Mucosa of gallbladder (tissue), 1 donor: ENCODE measurements at regions not wholly inside any gene's neighbourhood (a gene's known extent, or its start where the extent isn't known, plus 50 kb on each side); places are given as distances from the start of the nearest gene placed in this dataset.
A peak's percentile ranks its signal among the peaks of the same experiment; 100 is the strongest.
"Not testable (repeated sequence)": the region's sequence is repeated elsewhere in the genome, so short reads cannot be mapped to it uniquely, and the experiment has no call there.

ENCODE experiments used
- DNase-seq: peaks from one replicate; pipeline ENCODE4 v3.0.0-alpha.2; 2020; ENCODE audit warnings: low spot score
- donor health status: DM: no; HTN: no; CAD: no.

DNA sequence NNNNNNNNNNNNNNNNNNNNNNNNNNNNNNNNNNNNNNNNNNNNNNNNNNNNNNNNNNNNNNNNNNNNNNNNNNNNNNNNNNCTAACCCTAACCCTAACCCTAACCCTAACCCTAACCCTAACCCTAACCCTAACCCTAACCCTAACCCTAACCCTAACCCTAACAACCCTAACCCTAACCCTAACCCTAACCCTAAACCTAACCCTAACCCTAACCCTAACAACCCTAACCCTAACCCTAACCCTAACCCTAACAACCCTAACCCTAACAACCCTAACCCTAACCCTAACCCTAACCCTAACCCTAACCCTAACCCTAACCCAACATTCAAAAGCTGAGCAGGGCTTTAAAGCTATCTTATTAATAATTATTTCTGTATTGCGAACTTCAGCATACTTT, 182.5 kb upstream of the FAM20C start:
- DNase-seq = not testable (repeated sequence)

- not testable (repeated sequence) for DNase-seq
These were observed 159.6 kb upstream of the FAM20C start for GRCh38 chr7:32565-33280.

DNA sequence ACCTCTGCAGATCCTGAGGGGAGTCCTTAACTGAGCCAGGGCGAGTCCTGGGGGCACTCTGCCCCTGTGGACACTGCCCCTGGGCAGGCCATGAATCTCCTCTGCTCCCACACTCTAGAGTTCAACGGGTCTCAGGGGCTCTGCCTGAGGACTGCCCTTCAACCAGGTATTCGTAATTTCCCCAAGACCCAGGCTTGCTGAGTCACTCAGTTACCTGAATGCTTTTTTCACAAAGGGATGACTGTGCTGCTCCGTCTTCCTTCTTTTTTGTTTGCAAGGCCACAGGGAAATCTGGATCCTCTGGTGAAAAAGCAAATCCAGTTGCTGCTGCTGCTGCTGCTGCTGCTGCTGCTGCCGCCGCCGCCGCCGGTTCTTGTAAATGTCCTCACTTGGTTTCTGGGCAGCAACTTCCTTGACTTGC, 157.2 kb upstream of the FAM20C start:
- not testable (repeated sequence) for DNase-seq

GRCh38 chr7:36539-36938, 155.8 kb upstream of the FAM20C start:
- not testable (repeated sequence) for DNase-seq

DNA sequence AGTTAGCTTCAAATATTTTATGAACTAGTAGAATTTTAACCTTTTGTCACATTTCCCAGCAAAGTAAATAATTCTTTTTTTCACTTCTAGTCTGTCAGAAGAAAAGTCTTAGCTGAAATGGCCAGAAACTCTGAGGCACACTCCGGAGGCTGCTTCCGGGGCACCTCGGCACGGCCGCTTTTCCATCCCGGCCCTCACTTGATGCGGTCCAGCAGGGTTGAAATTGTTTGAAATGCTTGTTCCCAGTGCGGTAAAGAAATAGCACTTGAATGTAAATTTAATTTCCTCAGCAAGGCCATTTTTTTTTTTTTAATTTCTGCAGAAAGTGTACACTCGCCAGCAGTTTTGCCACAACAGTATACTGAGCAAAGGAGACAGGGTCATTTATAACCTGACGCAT, 154.7 kb upstream of the FAM20C start:
- DNase-seq = not testable (repeated sequence)

DNA sequence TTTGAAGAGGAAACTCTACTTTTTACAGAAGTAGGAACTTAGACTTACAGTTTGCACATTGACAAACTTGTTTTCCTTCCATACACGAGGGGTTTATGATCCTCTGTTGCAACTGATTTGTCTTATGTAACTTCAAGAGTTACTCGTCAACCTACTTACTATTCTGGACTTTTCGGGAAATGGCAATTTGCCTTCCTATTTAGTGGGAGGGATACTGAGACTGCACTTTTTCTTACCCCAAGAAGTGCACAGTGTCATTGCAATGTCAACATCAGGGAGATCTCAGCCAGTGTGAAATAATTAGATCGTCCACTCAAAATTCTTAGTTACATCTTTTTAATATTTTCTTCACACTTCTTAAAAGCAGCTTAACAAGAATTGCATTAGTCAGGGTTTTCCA, 153.9 kb upstream of the FAM20C start:
- DNase-seq = not testable (repeated sequence)

GRCh38 chr7:39984-40740, 152.2 kb upstream of the FAM20C start:
- DNase-seq = not testable (repeated sequence)

- peak; percentile 8 for DNase-seq
These were observed 151.3 kb upstream of the FAM20C start for GRCh38 chr7:40799-41750.

GRCh38 chr7:41917-42565, 150.3 kb upstream of the FAM20C start:
- DNase-seq = no peak

DNA sequence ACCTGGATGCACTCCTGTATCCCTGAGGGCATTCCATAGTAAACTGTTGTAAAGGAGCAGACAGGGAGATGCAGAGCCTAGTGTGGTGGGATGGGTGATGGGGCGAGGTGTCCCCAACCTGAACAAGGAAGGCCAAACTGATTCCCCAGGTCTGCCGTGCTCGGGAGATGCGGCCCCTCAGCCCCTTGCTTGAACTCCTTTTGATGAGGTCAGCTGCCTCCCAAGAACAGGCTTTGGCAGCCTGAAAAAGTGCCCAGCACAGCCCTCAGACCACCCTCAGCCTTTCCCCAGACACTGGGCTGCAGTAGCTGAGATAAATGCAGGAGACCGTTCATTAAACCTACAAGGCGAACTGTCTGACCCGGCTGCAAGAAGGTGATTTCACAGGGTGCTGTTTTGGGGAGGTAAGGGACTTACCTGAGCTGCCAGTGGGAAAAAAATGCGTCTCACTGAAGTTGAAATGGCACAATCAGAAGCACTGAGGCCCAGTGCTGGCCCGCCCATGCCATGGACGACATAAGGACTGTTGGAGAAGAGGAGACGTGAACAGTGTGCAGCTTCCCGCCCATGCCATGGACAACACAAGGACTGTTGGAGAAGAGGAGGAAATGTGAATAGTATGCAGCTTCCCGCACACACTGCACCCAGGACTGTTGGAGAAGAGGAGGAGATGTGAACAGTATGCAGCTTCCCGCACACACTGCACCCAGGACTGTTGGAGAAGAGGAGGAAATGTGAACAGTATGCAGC, 148.4 kb upstream of the FAM20C start:
- DNase-seq = no peak

- no peak for DNase-seq
These were observed 147.9 kb upstream of the FAM20C start for GRCh38 chr7:44541-44896.

GRCh38 chr7:45106-46090, 147.0 kb upstream of the FAM20C start:
- no peak for DNase-seq

DNA sequence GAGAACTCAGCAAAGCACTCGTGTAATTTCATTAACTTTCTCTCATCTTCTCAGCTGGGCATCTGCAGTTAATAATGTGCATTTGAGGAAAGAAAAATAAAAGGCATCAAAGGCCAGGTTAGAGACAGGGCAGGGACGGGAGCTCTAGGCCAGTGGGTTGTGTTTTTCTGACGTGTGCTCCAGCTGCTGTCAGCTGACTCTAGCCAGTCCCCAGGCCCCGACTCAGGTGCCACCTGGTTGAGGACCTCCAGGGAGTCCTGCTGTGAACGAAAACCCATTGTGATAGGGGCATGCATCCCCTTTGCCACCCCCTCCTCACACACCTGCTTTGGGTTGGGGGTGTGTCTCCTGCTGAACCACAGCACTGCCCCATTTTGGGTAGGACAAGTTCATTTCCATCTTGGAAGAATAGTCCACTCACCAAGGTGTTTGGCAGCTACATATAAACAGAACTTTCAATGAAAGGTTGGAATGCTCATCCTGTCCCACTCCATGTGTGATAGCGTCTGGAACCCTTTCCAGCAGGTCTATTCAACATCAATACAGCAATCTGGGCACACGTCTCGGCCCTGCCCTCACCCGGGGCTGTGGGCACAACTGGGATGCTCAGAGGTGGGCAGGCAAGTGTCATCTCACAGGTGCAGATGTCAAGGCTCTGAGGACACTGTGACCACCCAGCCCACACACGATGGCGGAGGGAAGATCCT, 146.1 kb upstream of the FAM20C start:
- DNase-seq = no peak

DNA sequence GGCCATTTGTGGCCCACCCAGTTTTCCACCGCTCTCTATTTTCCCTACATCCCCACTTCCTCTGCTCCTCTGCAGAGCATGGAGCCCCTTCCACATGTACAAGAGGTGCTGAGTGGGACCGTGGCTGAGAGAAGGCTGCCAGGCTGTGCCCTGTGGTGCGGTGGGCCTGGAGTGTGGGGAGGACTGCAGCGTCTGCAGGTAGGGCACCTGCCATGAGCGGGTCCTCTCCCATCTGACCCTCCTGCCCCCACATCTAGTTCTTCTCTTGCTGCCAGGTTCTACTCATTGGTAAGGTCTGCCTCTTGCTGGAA, 145.6 kb upstream of the FAM20C start:
- DNase-seq = no peak

GRCh38 chr7:51456-52068, 140.8 kb upstream of the FAM20C start:
- DNase-seq = no peak

GRCh38 chr7:52100-52499, 140.3 kb upstream of the FAM20C start:
- no peak for DNase-seq

DNA sequence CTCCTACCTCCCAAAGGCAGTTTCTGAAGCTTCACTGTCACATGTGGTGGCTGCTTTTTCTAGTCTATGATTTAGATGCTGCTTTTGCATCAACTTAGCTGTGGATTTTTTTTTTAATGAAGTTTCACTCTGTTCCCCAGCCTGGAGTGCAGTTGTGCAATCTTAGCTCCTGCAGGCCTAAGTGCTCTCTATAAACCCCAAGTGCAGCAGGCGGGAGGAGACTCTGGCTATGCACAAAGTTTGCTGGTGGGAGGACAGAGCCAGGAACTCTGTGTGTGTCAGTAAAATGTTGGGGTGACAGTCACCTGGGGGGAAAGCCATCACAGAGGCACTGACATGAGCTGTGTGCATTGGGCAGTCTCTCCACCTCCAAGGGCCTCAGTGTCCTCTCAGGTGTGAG, 138.8 kb upstream of the FAM20C start:
- DNase-seq = no peak

- DNase-seq = no peak
These were observed 137.8 kb upstream of the FAM20C start for GRCh38 chr7:54615-55014.

DNA sequence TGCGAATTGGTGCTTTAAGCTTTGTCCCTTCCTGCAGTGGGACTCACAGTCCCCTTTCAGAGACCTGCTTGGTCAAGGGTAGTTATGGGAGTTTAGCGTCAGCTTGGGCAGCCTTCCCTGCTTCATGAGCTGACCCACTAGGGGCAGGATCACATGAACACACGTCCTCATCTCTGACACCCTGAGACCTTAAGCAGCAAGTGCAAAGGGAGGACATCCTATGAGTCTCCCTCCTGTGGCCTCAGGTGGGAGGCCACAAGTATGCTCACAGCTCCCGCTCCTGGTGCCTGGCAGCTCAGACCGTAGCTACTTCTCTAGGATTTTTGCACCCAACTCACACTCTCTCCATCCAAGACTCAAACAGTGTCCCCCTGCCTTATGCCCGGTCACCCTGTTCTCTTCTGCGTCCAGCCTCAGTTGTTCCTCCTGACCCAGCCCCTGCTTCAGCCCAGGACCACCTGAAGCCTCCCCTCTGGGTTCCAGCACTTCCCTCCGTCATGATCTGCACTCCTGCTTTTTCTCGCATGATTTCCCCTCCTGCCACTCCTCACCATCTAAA, 136.6 kb upstream of the FAM20C start:
- DNase-seq = no peak
